DOHH2 (cell line): ENCODE measurements at regions not wholly inside any gene's neighbourhood (a gene's known extent, or its start where the extent isn't known, plus 50 kb on each side); places are given as distances from the start of the nearest gene placed in this dataset.

Source experiments
- H3F3A ChIP-seq: fragments of 200-600 bp; sonication (generic), shearing (Covaris generic); 2 replicates; pipeline ENCODE4 v1.6.0; 2016; ENCODE audit warnings: antibody characterized with exemption, mild to moderate bottlenecking; ENCODE audit not compliant: control insufficient read depth, insufficient read depth
- H3K27ac ChIP-seq: fragments of 200-600 bp; sonication (generic); 2 replicates; pipeline ENCODE4 v1.5.1; 2014; ENCODE audit warnings: low read depth, mild to moderate bottlenecking, low read length, moderate library complexity
- H3K27me3 ChIP-seq: fragments of 200-600 bp; sonication (generic); 2 replicates; pipeline ENCODE4 v1.6.1; 2014; ENCODE audit warnings: mild to moderate bottlenecking, low read length, mixed read lengths; ENCODE audit not compliant: control insufficient read depth
- H3K36me3 ChIP-seq: fragments of 200-600 bp; sonication (generic); 2 replicates; pipeline ENCODE4 v1.6.1; 2014; ENCODE audit warnings: mild to moderate bottlenecking, low read length, moderate library complexity, mixed read lengths; ENCODE audit not compliant: control insufficient read depth
- H3K4me1 ChIP-seq: fragments of 200-600 bp; sonication (generic); 2 replicates; pipeline ENCODE4 v1.6.1; 2014; ENCODE audit warnings: mild to moderate bottlenecking, low read length, mixed read lengths; ENCODE audit not compliant: control insufficient read depth
- H3K4me2 ChIP-seq: fragments of 200-600 bp; sonication (generic); 2 replicates; pipeline ENCODE4 v1.6.0; 2014; ENCODE audit warnings: mild to moderate bottlenecking, low read length, moderate library complexity
- H3K4me3 ChIP-seq: fragments of 200-600 bp; sonication (generic); 2 replicates; pipeline ENCODE4 v1.5.1; 2014; ENCODE audit warnings: mild to moderate bottlenecking, low read length, mixed read lengths
- H3K79me2 ChIP-seq: fragments of 200-600 bp; sonication (generic); 2 replicates; pipeline ENCODE4 v1.6.1; 2014; ENCODE audit warnings: mild to moderate bottlenecking, low read length, mixed read lengths; ENCODE audit not compliant: control insufficient read depth
- H3K9me2 ChIP-seq: fragments of 200-600 bp; sonication (generic); replicated peaks from 2 replicates; pipeline ENCODE4 v1.6.1; 2014; ENCODE audit warnings: mild to moderate bottlenecking, low read length, mixed read lengths; ENCODE audit not compliant: control insufficient read depth
- H3K9me3 ChIP-seq: fragments of 200-600 bp; sonication (generic); 2 replicates; pipeline ENCODE4 v1.6.1; 2014; ENCODE audit warnings: antibody characterized with exemption, low read length, mixed read lengths; ENCODE audit not compliant: control insufficient read depth, insufficient read depth
- H4K20me1 ChIP-seq: fragments of 200-600 bp; sonication (generic); 2 replicates; pipeline ENCODE4 v1.6.0; 2014; ENCODE audit warnings: low read depth, mild to moderate bottlenecking, antibody characterized with exemption, low read length, moderate library complexity; ENCODE audit not compliant: control insufficient read depth, insufficient read depth
- EZH2phosphoT487 ChIP-seq: fragments of 200-600 bp; sonication (generic); IDR thresholded peaks from 2 replicates; pipeline ENCODE4 v1.6.1; 2017; ENCODE audit warnings: borderline replicate concordance, mild to moderate bottlenecking, antibody characterized with exemption, low read length, moderate library complexity, mixed read lengths
- TF ChIP-seq, protein P1 (sequence below): fragments of 200-600 bp; sonication (generic); IDR thresholded peaks from one replicate; pipeline ENCODE4 v1.5.1; 2014; ENCODE audit warnings: antibody characterized with exemption, mild to moderate bottlenecking, low read depth, low read length; ENCODE audit not compliant: poor library complexity, severe bottlenecking

DNA sequence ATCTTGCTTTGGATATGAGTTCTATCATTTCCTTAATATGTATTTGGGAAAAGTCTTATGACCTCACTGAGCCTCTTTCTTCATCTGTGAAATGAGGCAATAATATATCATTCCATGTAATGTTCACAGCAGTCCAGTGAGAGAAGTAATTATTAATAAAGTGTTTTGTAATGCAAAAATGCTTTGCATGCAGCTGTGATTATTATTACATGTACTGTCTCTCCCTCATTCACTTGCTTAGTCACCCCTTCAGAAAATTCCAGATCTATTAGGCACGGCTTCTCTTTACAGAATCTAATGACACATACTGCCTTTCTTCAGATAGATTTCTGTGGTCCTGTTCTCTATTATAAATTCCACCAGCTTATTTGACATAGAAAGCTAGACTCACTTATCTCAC lies 53.5 kb upstream of the FGF13 start:
- TF ChIP-seq EZH2phosphoT487: no peak
- TF ChIP-seq, protein P1, sequence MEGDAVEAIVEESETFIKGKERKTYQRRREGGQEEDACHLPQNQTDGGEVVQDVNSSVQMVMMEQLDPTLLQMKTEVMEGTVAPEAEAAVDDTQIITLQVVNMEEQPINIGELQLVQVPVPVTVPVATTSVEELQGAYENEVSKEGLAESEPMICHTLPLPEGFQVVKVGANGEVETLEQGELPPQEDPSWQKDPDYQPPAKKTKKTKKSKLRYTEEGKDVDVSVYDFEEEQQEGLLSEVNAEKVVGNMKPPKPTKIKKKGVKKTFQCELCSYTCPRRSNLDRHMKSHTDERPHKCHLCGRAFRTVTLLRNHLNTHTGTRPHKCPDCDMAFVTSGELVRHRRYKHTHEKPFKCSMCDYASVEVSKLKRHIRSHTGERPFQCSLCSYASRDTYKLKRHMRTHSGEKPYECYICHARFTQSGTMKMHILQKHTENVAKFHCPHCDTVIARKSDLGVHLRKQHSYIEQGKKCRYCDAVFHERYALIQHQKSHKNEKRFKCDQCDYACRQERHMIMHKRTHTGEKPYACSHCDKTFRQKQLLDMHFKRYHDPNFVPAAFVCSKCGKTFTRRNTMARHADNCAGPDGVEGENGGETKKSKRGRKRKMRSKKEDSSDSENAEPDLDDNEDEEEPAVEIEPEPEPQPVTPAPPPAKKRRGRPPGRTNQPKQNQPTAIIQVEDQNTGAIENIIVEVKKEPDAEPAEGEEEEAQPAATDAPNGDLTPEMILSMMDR: no peak
- no peaks in the 10 kb centered on the region for H3K9me3 ChIP-seq
- H3K9me2 ChIP-seq: no peaks in the 10 kb centered on the region
- H3K27me3 ChIP-seq: no peaks in the 10 kb centered on the region
- H3F3A ChIP-seq: no peaks in the 10 kb centered on the region
- H3K27ac ChIP-seq: no peak overlapping the region
- no peaks in the 10 kb centered on the region for H3K4me1 ChIP-seq
- no peak overlapping the region for H3K4me2 ChIP-seq
- H3K79me2 ChIP-seq: no peaks in the 10 kb centered on the region
- H3K36me3 ChIP-seq: no peaks in the 10 kb centered on the region
- no peaks in the 10 kb centered on the region for H4K20me1 ChIP-seq
- no peak overlapping the region for H3K4me3 ChIP-seq

DNA sequence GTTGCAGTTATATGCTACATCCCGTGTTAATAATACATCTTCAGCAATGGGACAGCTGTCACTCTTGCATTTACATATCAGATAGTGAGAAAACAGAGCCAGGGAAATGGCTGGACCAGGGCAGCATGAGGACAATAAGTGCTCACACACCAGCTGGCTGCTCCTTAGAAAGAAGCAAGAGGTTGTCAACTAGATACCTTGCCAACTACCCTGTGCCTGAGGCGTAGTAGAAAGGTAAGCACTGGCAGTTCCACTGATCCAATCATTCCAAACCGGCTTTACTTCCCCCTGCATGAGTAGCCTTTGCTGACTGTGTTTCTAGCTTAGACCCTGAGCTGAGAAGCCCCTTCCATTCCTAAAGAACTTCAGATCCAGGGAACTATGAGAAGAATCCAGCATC lies 52.2 kb upstream of the FGF13 start:
- no peaks in the 10 kb centered on the region for H3K79me2 ChIP-seq
- H3K9me3 ChIP-seq: no peaks in the 10 kb centered on the region
- H3K4me3 ChIP-seq: no peak overlapping the region
- H3K9me2 ChIP-seq: no peaks in the 10 kb centered on the region
- no peak overlapping the region for H3K4me2 ChIP-seq
- H4K20me1 ChIP-seq: no peaks in the 10 kb centered on the region
- H3K36me3 ChIP-seq: no peaks in the 10 kb centered on the region
- H3F3A ChIP-seq: no peaks in the 10 kb centered on the region
- H3K4me1 ChIP-seq: no peaks in the 10 kb centered on the region
- no peak for TF ChIP-seq EZH2phosphoT487
- TF ChIP-seq, protein P1: no peak
- H3K27me3 ChIP-seq: no peaks in the 10 kb centered on the region
- H3K27ac ChIP-seq: no peak overlapping the region

DNA sequence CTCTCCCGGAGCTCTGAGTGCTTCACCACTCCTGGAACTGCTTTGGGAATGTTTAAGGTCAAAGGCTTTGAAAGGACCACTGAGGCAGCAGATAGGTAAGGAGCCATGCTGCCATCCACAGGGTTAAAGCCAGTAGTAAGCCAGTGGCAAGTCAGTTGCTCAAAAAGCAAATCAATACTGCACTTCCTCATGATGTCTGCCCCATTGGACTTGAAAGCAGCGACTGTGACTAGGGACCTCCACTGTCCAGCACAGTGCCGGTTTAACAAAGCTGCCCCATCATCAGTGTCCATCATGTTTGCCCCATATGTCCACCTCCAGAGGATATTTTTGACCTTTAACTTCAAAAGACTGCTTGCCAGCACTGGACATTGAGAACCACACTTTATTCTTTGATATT lies 49.9 kb upstream of the FGF13 start:
- Histone ChIP-seq H3K4me2 (no peak overlapping the region), H3K4me3 (no peak overlapping the region), H4K20me1 (no peaks in the 10 kb centered on the region), H3K4me1 (no peaks in the 10 kb centered on the region), H3K9me2 (no peaks in the 10 kb centered on the region), H3K79me2 (no peaks in the 10 kb centered on the region), H3K27ac (no peak overlapping the region), H3K9me3 (no peaks in the 10 kb centered on the region), H3F3A (no peaks in the 10 kb centered on the region), H3K36me3 (no peaks in the 10 kb centered on the region), H3K27me3 (no peaks in the 10 kb centered on the region)
- TF ChIP-seq, protein P1: no peak
- no peak for TF ChIP-seq EZH2phosphoT487
